Cardiac muscle cell (in vitro differentiated cells and primary cell): ENCODE measurements at regions not wholly inside any gene's neighbourhood (a gene's known extent, or its start where the extent isn't known, plus 50 kb on each side); places are given as distances from the start of the nearest gene placed in this dataset.
A peak's percentile ranks its signal among the peaks of the same experiment; 100 is the strongest.

Experiments used
- DNase-seq, 2 donors: peaks; one replicate each; pipeline versions ENCODE4 v3.0.0 to v3.0.0-alpha.2; 2010 to 2017; ENCODE audit warnings: low read depth in 1 of 2, low spot score in 1 of 2
- H3K27ac ChIP-seq: fragments of 200-600 bp; sonication (generic); 2 replicates; pipeline ENCODE4 v1.5.1; 2016
- H3K27me3 ChIP-seq: fragments of 200-600 bp; sonication (generic); 2 replicates; pipeline ENCODE4 v1.6.0; 2016; ENCODE audit warnings: control low read depth
- H3K36me3 ChIP-seq: fragments of 200-600 bp; sonication (generic); 2 replicates; pipeline ENCODE4 v1.5.1; 2016; ENCODE audit warnings: control low read depth
- H3K4me1 ChIP-seq: fragments of 200-600 bp; sonication (generic); 2 replicates; pipeline ENCODE4 v1.8.1; 2017; ENCODE audit warnings: low read depth, mild to moderate bottlenecking, mixed run types
- H3K4me3 ChIP-seq: fragments of 200-600 bp; sonication (generic); 2 replicates; pipeline ENCODE4 v1.5.1; 2016; ENCODE audit warnings: mild to moderate bottlenecking
- H3K9me3 ChIP-seq: fragments of 200-600 bp; sonication (generic); 2 replicates; pipeline ENCODE4 v1.5.1; 2017; ENCODE audit warnings: low read depth, mild to moderate bottlenecking, control low read depth
- TF ChIP-seq, protein P1 (sequence below): IDR thresholded peaks from 2 replicates; pipeline ENCODE4 v1.5.1; 2012; ENCODE audit warnings: low read depth, mild to moderate bottlenecking, low read length

- Histone ChIP-seq H3K36me3 (no peaks in the 10 kb centered on the region), H3K4me3 (no peak overlapping the region), H3K9me3 (no peaks in the 10 kb centered on the region), H3K27ac (no peak overlapping the region), H3K27me3 (peaks cover 17% of the 10 kb centered on the region), H3K4me1 (peaks cover 7% of the 10 kb centered on the region)
- DNase-seq = no peak
- TF ChIP-seq, protein P1, sequence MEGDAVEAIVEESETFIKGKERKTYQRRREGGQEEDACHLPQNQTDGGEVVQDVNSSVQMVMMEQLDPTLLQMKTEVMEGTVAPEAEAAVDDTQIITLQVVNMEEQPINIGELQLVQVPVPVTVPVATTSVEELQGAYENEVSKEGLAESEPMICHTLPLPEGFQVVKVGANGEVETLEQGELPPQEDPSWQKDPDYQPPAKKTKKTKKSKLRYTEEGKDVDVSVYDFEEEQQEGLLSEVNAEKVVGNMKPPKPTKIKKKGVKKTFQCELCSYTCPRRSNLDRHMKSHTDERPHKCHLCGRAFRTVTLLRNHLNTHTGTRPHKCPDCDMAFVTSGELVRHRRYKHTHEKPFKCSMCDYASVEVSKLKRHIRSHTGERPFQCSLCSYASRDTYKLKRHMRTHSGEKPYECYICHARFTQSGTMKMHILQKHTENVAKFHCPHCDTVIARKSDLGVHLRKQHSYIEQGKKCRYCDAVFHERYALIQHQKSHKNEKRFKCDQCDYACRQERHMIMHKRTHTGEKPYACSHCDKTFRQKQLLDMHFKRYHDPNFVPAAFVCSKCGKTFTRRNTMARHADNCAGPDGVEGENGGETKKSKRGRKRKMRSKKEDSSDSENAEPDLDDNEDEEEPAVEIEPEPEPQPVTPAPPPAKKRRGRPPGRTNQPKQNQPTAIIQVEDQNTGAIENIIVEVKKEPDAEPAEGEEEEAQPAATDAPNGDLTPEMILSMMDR = no peak
Measured at GRCh38 chr10:44294726-44295412, 90.0 kb downstream of the CXCL12 start.

- Histone ChIP-seq H3K27me3 (peaks cover 17% of the 10 kb centered on the region), H3K27ac (no peak overlapping the region), H3K9me3 (no peaks in the 10 kb centered on the region), H3K36me3 (no peaks in the 10 kb centered on the region), H3K4me1 (peaks cover 7% of the 10 kb centered on the region), H3K4me3 (no peak overlapping the region)
- TF ChIP-seq, protein P1 = no peak
- DNase-seq = peak in 1 of 2 donors; percentile 85
Measured at GRCh38 chr10:44293842-44294241, 91.1 kb downstream of the CXCL12 start.

GRCh38 chr10:44293306-44293778 is 91.6 kb downstream of the CXCL12 start:
- Histone ChIP-seq H3K4me3 (no peak overlapping the region), H3K27me3 (peaks cover 17% of the 10 kb centered on the region), H3K4me1 (peaks cover 7% of the 10 kb centered on the region), H3K27ac (no peak overlapping the region), H3K9me3 (no peaks in the 10 kb centered on the region), H3K36me3 (no peaks in the 10 kb centered on the region)
- TF ChIP-seq, protein P1 = peak; percentile 5
- peak in 1 of 2 donors; percentile 32 for DNase-seq

DNA sequence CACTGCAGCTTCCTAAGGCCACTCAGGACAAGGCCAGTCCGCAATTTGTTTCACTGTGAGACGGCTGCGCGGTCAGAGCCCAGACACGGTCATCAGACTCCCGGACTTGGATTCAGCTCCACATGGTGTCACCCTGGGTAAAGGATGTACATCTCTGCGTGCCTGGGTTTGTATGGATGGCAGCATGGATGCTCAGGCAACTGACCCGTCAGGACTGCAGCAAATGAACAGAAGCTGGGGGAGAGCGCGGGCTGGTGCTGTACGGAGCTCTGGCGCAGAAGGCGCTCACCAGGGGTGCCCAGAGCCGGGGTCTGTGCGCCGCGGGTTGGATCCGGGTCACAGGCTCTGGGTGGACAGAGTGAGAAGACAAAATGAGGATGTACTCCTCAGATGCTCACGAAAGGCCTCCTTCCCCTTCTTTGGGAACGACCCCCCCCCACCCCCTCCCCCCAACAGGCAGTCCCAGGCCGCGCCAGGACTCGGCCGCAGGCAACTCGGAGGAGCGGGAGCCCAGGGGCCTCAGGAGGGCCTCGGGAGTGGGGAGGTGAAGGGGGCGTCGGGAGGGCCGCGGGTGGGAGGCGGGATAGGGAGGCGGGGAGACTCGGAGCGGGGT is 92.4 kb downstream of the CXCL12 start:
- Histone ChIP-seq H3K36me3 (no peaks in the 10 kb centered on the region), H3K27ac (no peak overlapping the region), H3K9me3 (no peaks in the 10 kb centered on the region), H3K4me1 (no peaks in the 10 kb centered on the region), H3K27me3 (peaks cover 17% of the 10 kb centered on the region), H3K4me3 (no peak overlapping the region)
- DNase-seq = no peak
- TF ChIP-seq, protein P1 = no peak

- DNase-seq = no peak
- TF ChIP-seq, protein P1 = no peak
- Histone ChIP-seq H3K27ac (no peak overlapping the region), H3K27me3 (peaks cover 17% of the 10 kb centered on the region), H3K9me3 (no peaks in the 10 kb centered on the region), H3K36me3 (no peaks in the 10 kb centered on the region), H3K4me3 (no peak overlapping the region), H3K4me1 (no peaks in the 10 kb centered on the region)
Measured at GRCh38 chr10:44291091-44291490, 93.8 kb downstream of the CXCL12 start.
